GM18498 (cell line): ENCODE measurements at regions not wholly inside any gene's neighbourhood (a gene's known extent, or its start where the extent isn't known, plus 50 kb on each side); places are given as distances from the start of the nearest gene placed in this dataset.
"Not testable (repeated sequence)": the region's sequence is repeated elsewhere in the genome, so short reads cannot be mapped to it uniquely, and the experiment has no call there.

Source experiments
- ATAC-seq: cut with Tn5 transposase; IDR thresholded peaks from one replicate; pipeline ENCODE4 v1.9.1; 2021; ENCODE audit warnings: mild to moderate bottlenecking, moderate library complexity; ENCODE audit not compliant: unreplicated experiment

- no peak for ATAC-seq
Measured at GRCh38 chr6:56808871-56809359, 146.0 kb upstream of the BEND6 start.

GRCh38 chr6:56807989-56808337 lies 146.9 kb upstream of the BEND6 start:
- no peak for ATAC-seq

- no peak for ATAC-seq
Measured at GRCh38 chr6:56807326-56807988, 147.4 kb upstream of the BEND6 start.

- ATAC-seq: no peak
Measured at GRCh38 chr6:56806368-56806767, 148.5 kb upstream of the BEND6 start.

- ATAC-seq: no peak
Measured at GRCh38 chr6:56804996-56805395, 149.9 kb upstream of the BEND6 start.

- ATAC-seq: no peak
Measured at GRCh38 chr6:56803594-56803993, 151.3 kb upstream of the BEND6 start.

- no peak for ATAC-seq
Measured at GRCh38 chr6:56802584-56802983, 152.3 kb upstream of the BEND6 start.

GRCh38 chr6:56799989-56800388 lies 154.9 kb upstream of the BEND6 start:
- ATAC-seq: no peak

- no peak for ATAC-seq
Measured at GRCh38 chr6:56798163-56798562, 155.5 kb upstream of the DST start.

- no peak for ATAC-seq
Measured at GRCh38 chr6:56796196-56796532, 153.5 kb upstream of the DST start.

- ATAC-seq: no peak
Measured at GRCh38 chr6:56795466-56796195, 152.9 kb upstream of the DST start.

- peak; percentile 44 for ATAC-seq
Measured at GRCh38 chr6:56794421-56794820, 151.7 kb upstream of the DST start.

GRCh38 chr6:56793938-56794337 lies 151.2 kb upstream of the DST start:
- no peak for ATAC-seq

GRCh38 chr6:56790414-56790813 lies 147.7 kb upstream of the DST start:
- no peak for ATAC-seq

GRCh38 chr6:56789879-56790278 lies 147.2 kb upstream of the DST start:
- ATAC-seq: no peak

GRCh38 chr6:56789342-56789741 lies 146.7 kb upstream of the DST start:
- ATAC-seq: no peak

GRCh38 chr6:56787209-56787608 lies 144.5 kb upstream of the DST start:
- no peak for ATAC-seq

- ATAC-seq: no peak
Measured at GRCh38 chr6:56786256-56786655, 143.6 kb upstream of the DST start.

- ATAC-seq: not testable (repeated sequence)
Measured at GRCh38 chr6:56785536-56785935, 142.8 kb upstream of the DST start.

- not testable (repeated sequence) for ATAC-seq
Measured at GRCh38 chr6:56780109-56780508, 137.4 kb upstream of the DST start.

- not testable (repeated sequence) for ATAC-seq
Measured at GRCh38 chr6:56778503-56778902, 135.8 kb upstream of the DST start.

- no peak for ATAC-seq
Measured at GRCh38 chr6:56775498-56776166, 132.9 kb upstream of the DST start.
